Type B pancreatic cell (in vitro differentiated cells): ENCODE measurements at regions not wholly inside any gene's neighbourhood (a gene's known extent, or its start where the extent isn't known, plus 50 kb on each side); places are given as distances from the start of the nearest gene placed in this dataset.

Source experiments
- DNase-seq: peaks from one replicate; pipeline ENCODE4 v3.0.0; 2021; ENCODE audit warnings: mixed read lengths; ENCODE audit not compliant: unreplicated experiment; ENCODE audit errors: extremely low spot score
- H3K27ac Mint-ChIP-seq: 2 replicates; pipeline ENCODE4 v1.8.0; 2021; ENCODE audit warnings: mild to moderate bottlenecking, mixed read lengths
- H3K27me3 Mint-ChIP-seq: 2 replicates; pipeline ENCODE4 v1.8.0; 2021; ENCODE audit warnings: mixed read lengths
- H3K36me3 Mint-ChIP-seq: 2 replicates; pipeline ENCODE4 v1.8.0; 2021; ENCODE audit warnings: mixed read lengths
- H3K4me1 Mint-ChIP-seq: one replicate; pipeline ENCODE4 v1.8.0; 2021; ENCODE audit warnings: mixed read lengths; ENCODE audit not compliant: unreplicated experiment
- H3K4me3 Mint-ChIP-seq: 2 replicates; pipeline ENCODE4 v1.8.0; 2021; ENCODE audit warnings: mild to moderate bottlenecking, mixed read lengths
- H3K9me3 Mint-ChIP-seq: 2 replicates; pipeline ENCODE4 v1.8.0; 2021; ENCODE audit warnings: mixed read lengths
- TF ChIP-seq, protein P1 (sequence below): fragments of 200-600 bp; sonication (generic); conservative IDR thresholded peaks from 2 replicates; pipeline ENCODE4 v1.5.0; 2021; ENCODE audit warnings: antibody characterized with exemption, mild to moderate bottlenecking

DNA sequence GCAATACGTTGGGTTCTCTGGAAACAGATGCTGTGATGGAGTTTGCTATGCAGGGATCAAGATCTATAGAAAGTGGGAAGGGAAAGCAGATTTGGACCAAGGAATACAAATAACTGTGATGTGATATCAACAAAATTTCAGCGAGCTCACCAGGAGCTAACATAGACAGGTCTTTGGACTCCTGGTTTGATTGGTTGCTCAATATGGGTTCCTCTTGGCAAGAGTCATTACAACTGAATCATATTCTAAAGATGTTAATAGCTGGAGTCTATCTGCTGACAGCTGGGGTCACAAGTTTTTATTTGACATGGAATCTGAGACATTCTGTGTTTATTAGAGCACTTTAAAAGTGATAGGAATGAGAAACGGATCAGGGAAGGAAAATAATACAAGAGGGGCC is 637.6 kb upstream of the GNPDA2 start:
- H3K27ac Mint-ChIP-seq = no peak overlapping the region
- no peaks in the 10 kb centered on the region for H3K27me3 Mint-ChIP-seq
- no peak overlapping the region for H3K4me3 Mint-ChIP-seq
- no peaks in the 10 kb centered on the region for H3K36me3 Mint-ChIP-seq
- no peak for DNase-seq
- H3K9me3 Mint-ChIP-seq = no peaks in the 10 kb centered on the region
- TF ChIP-seq, protein P1, sequence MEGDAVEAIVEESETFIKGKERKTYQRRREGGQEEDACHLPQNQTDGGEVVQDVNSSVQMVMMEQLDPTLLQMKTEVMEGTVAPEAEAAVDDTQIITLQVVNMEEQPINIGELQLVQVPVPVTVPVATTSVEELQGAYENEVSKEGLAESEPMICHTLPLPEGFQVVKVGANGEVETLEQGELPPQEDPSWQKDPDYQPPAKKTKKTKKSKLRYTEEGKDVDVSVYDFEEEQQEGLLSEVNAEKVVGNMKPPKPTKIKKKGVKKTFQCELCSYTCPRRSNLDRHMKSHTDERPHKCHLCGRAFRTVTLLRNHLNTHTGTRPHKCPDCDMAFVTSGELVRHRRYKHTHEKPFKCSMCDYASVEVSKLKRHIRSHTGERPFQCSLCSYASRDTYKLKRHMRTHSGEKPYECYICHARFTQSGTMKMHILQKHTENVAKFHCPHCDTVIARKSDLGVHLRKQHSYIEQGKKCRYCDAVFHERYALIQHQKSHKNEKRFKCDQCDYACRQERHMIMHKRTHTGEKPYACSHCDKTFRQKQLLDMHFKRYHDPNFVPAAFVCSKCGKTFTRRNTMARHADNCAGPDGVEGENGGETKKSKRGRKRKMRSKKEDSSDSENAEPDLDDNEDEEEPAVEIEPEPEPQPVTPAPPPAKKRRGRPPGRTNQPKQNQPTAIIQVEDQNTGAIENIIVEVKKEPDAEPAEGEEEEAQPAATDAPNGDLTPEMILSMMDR = no peak
- H3K4me1 Mint-ChIP-seq = no peaks in the 10 kb centered on the region

DNA sequence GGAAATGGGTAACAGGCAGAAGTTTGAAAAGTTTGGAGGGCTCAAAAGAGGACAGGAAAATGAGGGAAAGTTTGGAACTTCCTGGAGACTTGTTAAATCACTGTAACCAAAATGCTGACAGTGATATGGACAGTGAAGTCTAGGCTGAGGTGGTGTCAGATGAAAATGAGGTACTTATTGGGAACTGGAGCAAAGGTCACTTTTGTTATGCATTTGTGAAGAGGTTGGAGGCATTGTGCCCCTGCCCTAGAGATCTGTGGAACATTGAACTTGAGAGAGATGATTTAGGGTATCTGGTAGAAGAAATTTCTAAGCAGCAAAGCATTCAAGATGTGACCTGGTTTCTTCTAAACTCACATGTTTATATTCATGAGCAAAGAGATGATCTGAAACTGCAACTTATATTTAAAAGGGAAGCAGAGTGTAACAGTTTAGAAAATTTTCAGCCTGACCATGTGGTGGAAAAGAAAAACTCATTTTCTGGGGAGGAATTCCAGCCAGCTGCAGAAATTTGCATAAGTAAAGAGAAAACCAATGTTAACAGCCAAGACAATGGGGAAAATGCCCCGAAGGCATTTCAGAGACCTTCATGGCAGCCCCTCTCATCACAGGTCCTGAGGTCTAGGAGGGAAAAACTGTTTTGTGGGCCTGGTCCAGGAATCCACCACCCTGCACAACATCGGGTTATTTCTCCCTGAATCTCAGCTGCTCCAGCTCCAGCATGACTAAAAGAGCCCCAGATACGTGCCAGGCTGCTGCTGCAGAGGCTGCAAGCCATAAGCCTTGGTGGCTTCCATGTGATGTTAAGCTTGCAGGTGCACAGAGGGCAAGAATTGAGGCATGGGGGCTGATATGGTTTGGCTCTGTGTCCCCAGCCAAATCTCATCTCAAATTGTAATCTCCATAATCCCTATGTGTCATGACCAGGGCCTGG is 632.5 kb upstream of the GNPDA2 start:
- no peak overlapping the region for H3K4me3 Mint-ChIP-seq
- no peaks in the 10 kb centered on the region for H3K27me3 Mint-ChIP-seq

DNA sequence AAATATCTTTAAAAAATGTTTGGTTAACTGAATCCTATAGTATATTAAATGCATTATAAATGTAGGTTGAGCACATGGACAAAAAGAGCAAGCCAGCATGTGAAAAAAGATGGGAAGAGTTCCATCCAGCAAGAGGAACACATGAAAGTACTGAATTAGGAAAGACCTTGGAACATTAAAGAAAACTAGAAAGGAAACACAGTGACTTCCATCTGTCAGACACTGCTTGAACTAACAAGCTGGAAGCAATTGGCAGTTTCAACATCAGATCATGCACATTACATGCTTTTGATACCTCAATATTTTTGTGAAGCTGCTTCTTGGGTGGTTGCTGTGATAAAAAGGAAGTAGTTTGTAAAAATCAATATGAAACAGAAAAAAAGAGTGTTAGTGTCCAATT is 626.8 kb upstream of the GNPDA2 start:
- H3K27me3 Mint-ChIP-seq = no peaks in the 10 kb centered on the region
- TF ChIP-seq, protein P1 = no peak
- H3K4me1 Mint-ChIP-seq = no peaks in the 10 kb centered on the region
- no peaks in the 10 kb centered on the region for H3K9me3 Mint-ChIP-seq
- no peak overlapping the region for H3K4me3 Mint-ChIP-seq
- H3K27ac Mint-ChIP-seq = no peak overlapping the region
- no peak for DNase-seq
- no peaks in the 10 kb centered on the region for H3K36me3 Mint-ChIP-seq

More for the DNA sequence above, 632.5 kb upstream of the GNPDA2 start:
- TF ChIP-seq, protein P1 = no peak
- H3K9me3 Mint-ChIP-seq = no peaks in the 10 kb centered on the region
- no peak overlapping the region for H3K27ac Mint-ChIP-seq
- no peaks in the 10 kb centered on the region for H3K4me1 Mint-ChIP-seq
- H3K36me3 Mint-ChIP-seq = no peaks in the 10 kb centered on the region
- no peak for DNase-seq

DNA sequence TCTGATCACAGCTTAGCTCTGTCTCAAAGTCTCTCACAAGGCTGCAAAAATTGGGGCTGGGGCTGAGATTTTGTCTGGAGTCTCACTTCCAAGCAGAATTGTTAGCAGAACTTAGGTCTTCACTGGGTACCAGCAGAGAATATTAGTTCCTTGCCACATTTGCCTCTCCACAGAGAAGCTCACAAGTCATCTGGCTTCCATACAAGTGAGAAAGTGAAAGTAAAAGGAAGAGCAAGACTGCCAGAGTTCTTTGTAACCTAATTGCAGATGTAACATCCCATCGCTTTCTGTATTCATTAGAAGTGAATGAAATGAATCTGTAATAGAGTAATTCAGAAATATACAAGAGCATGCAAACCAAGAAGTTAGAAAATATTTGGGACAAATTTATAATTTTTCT is 624.1 kb upstream of the GNPDA2 start:
- DNase-seq = no peak
- Mint-ChIP-seq H3K9me3 (no peaks in the 10 kb centered on the region), H3K4me3 (no peak overlapping the region), H3K27me3 (no peaks in the 10 kb centered on the region), H3K4me1 (no peaks in the 10 kb centered on the region), H3K27ac (no peak overlapping the region), H3K36me3 (no peaks in the 10 kb centered on the region)
- TF ChIP-seq, protein P1 = no peak

DNA sequence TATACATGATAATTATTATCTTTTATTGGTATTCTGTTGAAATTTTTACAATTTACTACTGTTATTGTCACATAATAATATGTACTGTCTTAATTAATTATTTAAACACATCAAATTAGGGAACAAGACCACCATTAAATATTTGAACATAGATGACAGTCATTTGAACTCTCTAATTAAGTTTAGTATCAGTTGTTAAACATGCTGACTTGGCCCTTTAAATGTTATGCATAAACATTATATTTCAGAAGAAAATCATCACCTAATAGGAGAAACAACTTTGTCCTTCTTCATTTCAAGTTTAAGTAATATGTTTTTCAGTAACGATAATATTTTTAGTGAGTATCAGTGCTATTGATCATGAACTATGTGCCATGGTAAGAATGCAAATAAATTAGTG is 623.5 kb upstream of the GNPDA2 start:
- Mint-ChIP-seq H3K4me3 (no peak overlapping the region), H3K27ac (no peak overlapping the region), H3K36me3 (no peaks in the 10 kb centered on the region), H3K27me3 (no peaks in the 10 kb centered on the region), H3K4me1 (no peaks in the 10 kb centered on the region), H3K9me3 (no peaks in the 10 kb centered on the region)
- TF ChIP-seq, protein P1 = no peak
- DNase-seq = no peak
